ENCODE measurements at regions not wholly inside any gene's neighbourhood (a gene's known extent, or its start where the extent isn't known, plus 50 kb on each side); places are given as distances from the start of the nearest gene placed in this dataset.

- TF ChIP-seq, protein P1, sequence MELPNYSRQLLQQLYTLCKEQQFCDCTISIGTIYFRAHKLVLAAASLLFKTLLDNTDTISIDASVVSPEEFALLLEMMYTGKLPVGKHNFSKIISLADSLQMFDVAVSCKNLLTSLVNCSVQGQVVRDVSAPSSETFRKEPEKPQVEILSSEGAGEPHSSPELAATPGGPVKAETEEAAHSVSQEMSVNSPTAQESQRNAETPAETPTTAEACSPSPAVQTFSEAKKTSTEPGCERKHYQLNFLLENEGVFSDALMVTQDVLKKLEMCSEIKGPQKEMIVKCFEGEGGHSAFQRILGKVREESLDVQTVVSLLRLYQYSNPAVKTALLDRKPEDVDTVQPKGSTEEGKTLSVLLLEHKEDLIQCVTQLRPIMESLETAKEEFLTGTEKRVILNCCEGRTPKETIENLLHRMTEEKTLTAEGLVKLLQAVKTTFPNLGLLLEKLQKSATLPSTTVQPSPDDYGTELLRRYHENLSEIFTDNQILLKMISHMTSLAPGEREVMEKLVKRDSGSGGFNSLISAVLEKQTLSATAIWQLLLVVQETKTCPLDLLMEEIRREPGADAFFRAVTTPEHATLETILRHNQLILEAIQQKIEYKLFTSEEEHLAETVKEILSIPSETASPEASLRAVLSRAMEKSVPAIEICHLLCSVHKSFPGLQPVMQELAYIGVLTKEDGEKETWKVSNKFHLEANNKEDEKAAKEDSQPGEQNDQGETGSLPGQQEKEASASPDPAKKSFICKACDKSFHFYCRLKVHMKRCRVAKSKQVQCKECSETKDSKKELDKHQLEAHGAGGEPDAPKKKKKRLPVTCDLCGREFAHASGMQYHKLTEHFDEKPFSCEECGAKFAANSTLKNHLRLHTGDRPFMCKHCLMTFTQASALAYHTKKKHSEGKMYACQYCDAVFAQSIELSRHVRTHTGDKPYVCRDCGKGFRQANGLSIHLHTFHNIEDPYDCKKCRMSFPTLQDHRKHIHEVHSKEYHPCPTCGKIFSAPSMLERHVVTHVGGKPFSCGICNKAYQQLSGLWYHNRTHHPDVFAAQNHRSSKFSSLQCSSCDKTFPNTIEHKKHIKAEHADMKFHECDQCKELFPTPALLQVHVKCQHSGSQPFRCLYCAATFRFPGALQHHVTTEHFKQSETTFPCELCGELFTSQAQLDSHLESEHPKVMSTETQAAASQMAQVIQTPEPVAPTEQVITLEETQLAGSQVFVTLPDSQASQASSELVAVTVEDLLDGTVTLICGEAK (IDR thresholded peaks at IDR 0.05): no peak
- TF ChIP-seq, protein P1 (CRISPR knock-in tag; IDR thresholded peaks at IDR 0.05): no peak
- no peak for TF ChIP-seq PCBP2 (IDR thresholded peaks at IDR 0.05; ENCODE audit: low read depth, low read length, poor library complexity, severe bottlenecking)
- TF ChIP-seq, protein P2, sequence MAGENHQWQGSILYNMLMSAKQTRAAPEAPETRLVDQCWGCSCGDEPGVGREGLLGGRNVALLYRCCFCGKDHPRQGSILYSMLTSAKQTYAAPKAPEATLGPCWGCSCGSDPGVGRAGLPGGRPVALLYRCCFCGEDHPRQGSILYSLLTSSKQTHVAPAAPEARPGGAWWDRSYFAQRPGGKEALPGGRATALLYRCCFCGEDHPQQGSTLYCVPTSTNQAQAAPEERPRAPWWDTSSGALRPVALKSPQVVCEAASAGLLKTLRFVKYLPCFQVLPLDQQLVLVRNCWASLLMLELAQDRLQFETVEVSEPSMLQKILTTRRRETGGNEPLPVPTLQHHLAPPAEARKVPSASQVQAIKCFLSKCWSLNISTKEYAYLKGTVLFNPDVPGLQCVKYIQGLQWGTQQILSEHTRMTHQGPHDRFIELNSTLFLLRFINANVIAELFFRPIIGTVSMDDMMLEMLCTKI (IDR thresholded peaks at IDR 0.05; ENCODE audit: partially characterized antibody): no peak
- no peak for TF ChIP-seq SMARCA4 (IDR thresholded peaks at IDR 0.05)
- TF ChIP-seq SREBF2 (CRISPR knock-in tag; IDR thresholded peaks at IDR 0.05): no peak
- TF ChIP-seq DIDO1 (tag; IDR thresholded peaks at IDR 0.05; ENCODE audit: low read depth): no peak
- TF ChIP-seq ZNF280A (IDR thresholded peaks at IDR 0.05; ENCODE audit: low read depth, partially characterized antibody): no peak
- no peak for TF ChIP-seq NR1H2 (CRISPR knock-in tag; IDR thresholded peaks at IDR 0.05)
- no peak for TF ChIP-seq E2F4 (CRISPR knock-in tag; IDR thresholded peaks at IDR 0.05; ENCODE audit: low read depth)
Measured at GRCh38 chr6:79307321-79308036, 73.0 kb upstream of the HMGN3 start (continued).

Measured in K562 (cell line).